ENCODE measurements at regions not wholly inside any gene's neighbourhood (a gene's known extent, or its start where the extent isn't known, plus 50 kb on each side); places are given as distances from the start of the nearest gene placed in this dataset.

GRCh38 chr18:10035281-10035991, 121.6 kb downstream of the VAPA start:
- no peak for DNase-seq

DNA sequence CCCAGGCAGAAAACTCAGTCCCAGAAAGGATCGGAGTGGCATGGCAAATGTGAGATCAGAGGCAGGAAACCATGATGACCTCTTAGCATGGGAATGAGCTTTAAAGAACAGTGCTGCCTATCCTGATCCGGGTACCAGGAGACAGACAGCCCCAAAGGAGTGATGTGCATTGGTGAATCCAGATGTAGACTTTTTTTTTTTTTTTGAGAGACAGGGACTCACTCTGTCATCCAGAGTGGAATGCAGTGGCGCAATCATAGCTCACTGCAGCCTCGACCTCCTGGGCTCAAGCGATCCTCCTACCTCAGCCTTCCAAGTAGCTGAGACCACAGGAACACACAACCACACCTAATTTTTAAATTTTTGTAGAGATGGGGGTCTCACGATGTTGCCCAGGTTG, 122.7 kb downstream of the VAPA start:
- no peak for DNase-seq

DNA sequence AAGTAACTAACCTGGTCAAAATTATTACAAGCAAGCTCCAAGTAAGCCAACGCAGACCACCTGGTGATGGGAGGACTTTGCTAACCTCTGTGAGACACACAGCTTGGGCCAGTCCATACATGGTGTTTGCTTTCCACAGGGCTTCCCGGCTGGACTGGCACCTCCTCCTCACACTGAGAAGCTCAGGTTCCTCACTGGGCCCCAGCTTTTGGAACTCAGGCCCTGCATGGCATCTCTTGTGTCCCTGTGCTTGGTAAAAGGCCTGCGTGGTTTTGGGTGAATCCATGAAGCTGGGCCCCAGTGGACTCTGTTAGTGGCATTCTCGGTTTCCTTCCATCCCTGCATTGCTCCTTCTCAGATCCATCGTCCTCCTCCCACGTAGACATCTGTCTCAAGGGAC, 123.4 kb downstream of the VAPA start:
- no peak for DNase-seq

DNA sequence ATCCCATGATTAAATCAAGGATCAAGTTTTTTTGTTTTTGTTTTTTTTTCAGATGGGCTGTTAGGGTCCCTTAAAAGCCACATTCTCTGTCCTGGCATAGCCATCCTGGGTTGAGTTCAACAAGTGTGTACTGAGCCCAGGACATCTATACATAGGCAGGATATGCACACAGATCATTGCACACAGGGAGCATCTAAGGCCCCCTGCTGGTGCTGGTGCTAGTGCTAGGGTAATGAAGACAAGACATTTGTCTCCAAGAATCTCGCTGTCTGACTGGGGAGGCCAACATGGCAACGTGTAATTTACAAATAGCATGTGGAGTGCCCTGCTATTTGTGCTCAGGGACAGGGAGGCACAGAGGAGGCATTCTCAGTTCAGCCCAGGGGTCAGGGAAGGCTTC, 124.5 kb downstream of the VAPA start:
- DNase-seq = no peak

- no peak for DNase-seq
Observed at GRCh38 chr18:10040287-10041011, 126.6 kb downstream of the VAPA start.

GRCh38 chr18:10041180-10041579, 127.4 kb downstream of the VAPA start:
- no peak for DNase-seq

GRCh38 chr18:10042492-10042891, 128.7 kb downstream of the VAPA start:
- no peak for DNase-seq

- no peak for DNase-seq
Observed at GRCh38 chr18:10044054-10044453, 130.2 kb downstream of the VAPA start.

DNA sequence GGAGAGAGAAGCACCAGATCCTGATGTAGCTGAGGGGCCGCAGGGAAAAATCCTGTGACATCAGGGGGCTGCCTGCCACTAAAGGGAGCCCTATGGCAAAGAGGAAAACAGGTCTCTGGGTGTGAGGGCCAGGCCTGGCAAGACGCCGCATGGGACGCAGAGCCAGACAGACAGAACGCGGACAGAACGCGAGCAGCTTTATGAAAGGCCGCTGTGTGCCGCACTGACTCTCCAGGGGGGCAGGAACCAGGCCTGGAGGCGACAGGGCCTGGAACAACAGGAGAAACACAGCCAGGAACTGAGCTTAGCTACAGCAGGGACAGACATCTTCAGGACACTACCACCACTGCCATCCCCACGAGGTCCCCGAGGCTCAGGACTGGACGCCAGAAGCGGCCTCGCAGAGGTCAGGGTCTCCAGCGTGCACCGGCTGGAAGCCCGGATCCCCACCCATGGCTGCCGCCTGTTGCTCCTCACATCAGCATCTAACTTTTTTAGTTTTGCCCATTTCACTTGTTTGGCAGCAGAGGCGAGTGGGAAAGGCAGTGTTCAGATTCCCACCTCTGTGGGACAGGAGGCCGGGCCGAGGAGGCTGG, 131.6 kb downstream of the VAPA start:
- no peak for DNase-seq

GRCh38 chr18:10046178-10046807, 132.5 kb downstream of the VAPA start:
- DNase-seq = no peak

DNA sequence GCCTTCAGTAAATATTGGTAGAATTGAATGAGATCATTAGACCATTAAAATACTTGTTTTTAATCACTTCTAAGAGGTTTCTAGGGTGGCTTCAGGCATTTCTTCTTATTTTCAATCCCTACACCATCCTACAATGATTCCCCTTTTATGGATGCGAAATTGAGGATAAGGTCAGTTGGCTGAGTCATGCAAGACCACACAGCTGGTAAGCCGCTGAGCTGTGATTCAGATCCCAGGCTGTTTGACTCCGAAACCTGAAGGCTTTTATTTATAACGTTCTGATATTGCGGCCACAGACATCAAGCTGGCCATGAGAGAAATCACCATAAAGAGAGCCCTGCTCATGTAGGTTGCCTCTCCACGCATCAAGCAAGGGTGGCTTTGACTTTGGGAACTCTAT, 133.4 kb downstream of the VAPA start:
- DNase-seq = no peak

- DNase-seq = no peak
Observed at GRCh38 chr18:10049747-10050146, 135.9 kb downstream of the VAPA start.

DNA sequence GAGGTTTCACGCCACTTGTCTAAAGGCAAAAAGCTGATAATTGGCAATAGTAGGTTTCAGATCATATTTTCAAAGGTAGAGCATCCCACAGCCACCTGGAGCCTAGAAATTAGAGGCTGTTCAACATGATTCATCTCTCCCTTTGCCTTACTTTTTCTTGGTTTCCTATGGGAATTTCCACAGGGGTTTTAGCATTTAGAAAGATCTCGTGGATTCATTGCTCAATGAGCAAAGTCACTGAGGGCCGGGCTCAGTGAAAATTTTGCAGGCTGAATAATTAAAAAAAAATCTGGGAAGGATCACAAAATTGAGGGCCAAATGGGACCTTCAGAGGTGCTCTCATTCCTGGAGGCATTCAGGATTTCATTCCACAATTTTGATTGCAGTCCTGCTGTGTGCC, 137.1 kb downstream of the VAPA start:
- no peak for DNase-seq

DNA sequence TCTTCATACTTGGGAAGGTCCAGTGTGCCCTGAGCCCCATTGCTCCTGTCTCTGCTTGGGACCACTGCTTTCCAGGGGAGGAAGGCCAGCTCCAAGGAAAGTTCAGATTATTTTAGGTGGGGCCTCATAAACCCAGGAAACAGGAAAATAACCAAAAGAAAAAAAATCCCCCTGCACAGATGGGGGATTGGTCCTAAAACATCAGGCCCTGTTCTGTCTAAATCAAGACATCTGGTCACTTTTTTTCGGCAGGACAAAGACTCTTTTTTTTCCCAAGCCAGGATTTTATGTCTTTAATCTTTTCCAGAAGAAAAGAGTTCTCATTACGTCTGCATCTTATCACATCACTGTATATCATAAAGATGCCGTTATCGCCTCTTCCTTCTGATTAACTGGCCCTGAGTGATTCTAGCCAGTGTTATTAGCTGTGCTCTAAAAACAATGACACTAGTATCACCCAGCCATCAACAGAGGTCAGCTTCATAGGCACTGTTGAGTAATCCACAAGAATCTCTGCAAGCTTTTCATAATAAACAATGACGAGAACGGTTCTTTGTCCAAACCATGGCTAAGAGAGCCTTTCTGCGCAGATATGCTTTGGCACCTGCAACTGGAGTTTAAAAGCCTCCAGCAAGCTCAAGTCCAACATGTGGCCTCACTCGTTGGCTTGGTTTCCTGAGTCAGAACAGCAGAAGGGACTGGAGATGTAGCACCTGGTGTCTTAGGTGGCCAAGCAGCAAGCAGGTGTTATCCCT, 138.2 kb downstream of the VAPA start:
- no peak for DNase-seq

GRCh38 chr18:10052871-10053270, 139.1 kb downstream of the VAPA start:
- DNase-seq = no peak

GRCh38 chr18:10053861-10054260, 140.0 kb downstream of the VAPA start:
- no peak for DNase-seq

- DNase-seq = no peak
Observed at GRCh38 chr18:10054366-10054765, 140.6 kb downstream of the VAPA start.

DNA sequence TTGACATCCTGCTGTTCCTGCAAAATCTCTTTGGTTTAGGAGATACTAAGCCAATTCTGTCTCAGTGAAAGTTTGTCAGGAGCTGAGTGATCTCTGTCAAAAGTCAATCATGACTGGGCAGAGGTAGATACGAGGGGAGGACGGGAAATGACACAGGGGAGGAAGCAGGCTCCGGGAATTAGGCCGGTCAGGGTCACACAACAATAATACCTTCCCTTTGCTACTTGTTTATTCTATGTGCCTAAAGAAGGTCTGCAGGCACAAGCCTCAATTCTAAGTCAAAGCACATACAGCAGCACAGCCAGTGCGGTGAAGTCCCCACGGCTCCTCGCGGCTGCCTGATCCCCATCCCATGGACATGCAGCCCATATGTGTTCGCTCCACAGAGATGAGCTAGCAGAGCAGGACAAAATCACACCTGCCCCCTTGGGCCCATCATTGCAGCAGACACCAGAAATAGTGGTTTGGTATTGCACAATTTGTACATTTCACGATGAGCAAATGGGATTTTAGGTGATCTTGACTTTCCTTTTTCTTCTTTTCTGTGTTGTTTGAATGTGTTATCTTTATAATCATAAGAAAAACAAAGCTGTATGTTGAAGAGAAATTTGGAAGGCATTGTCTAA, 141.4 kb downstream of the VAPA start:
- no peak for DNase-seq

GRCh38 chr18:10056506-10056905, 142.7 kb downstream of the VAPA start:
- no peak for DNase-seq

GRCh38 chr18:10057401-10057893, 143.6 kb downstream of the VAPA start:
- no peak for DNase-seq

- DNase-seq = no peak
Observed at GRCh38 chr18:10057894-10058791, 144.3 kb downstream of the VAPA start.
